ENCODE measurements at regions not wholly inside any gene's neighbourhood (a gene's known extent, or its start where the extent isn't known, plus 50 kb on each side); places are given as distances from the start of the nearest gene placed in this dataset.
A peak's percentile ranks its signal among the peaks of the same experiment; 100 is the strongest.

DNA sequence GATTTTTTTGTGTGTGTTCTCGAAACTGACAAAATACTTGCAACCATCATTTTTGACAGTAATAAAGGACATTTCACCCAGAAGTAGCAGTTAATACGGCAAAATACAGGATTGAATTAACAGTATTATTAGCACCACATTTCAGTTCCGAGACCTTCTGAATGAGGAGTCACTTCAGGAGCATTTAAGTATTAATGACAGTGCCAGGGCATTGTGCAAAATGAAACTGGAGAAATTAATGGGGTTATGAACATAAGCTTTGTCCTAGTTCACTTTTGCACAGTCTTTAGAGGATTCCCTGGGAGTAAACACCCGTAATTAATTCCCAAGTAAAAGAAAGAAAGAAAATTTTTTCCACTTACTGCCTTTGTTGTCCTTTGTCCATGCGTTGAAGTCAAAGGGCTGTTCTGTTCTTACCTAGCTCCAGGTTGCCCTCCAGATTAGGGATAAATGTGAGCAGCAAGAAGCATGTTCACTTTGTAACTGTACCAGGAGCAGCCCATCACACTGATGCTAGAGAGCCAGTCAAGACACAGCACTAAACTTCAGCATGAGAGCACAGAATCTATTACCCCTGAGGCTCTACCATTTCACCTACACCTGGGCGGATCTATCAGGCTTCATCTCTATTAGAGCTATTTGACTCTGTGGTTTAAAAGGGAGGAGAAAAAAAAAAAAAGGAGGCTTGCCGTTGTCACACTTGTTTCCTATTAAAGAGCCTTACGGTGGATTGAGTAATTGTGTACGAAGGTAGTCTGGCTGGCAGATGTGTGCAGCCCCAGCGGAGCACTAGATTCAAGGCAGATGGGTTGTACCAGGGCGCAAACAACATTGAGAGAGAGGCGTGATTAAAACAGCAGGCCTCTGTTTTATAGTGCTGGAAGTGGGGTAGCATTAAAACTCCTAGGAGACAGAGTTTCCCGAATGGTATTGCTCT, 297.8 kb upstream of the SEMA3A start:
- TF ChIP-seq, protein P1, sequence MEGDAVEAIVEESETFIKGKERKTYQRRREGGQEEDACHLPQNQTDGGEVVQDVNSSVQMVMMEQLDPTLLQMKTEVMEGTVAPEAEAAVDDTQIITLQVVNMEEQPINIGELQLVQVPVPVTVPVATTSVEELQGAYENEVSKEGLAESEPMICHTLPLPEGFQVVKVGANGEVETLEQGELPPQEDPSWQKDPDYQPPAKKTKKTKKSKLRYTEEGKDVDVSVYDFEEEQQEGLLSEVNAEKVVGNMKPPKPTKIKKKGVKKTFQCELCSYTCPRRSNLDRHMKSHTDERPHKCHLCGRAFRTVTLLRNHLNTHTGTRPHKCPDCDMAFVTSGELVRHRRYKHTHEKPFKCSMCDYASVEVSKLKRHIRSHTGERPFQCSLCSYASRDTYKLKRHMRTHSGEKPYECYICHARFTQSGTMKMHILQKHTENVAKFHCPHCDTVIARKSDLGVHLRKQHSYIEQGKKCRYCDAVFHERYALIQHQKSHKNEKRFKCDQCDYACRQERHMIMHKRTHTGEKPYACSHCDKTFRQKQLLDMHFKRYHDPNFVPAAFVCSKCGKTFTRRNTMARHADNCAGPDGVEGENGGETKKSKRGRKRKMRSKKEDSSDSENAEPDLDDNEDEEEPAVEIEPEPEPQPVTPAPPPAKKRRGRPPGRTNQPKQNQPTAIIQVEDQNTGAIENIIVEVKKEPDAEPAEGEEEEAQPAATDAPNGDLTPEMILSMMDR (IDR thresholded peaks at IDR 0.05; ENCODE audit: low read depth, low read length, missing control alignments) = no peak
- no peak for DNase-seq (ENCODE audit: low read depth)
- in situ Hi-C loops (cut with HindIII; ENCODE audit: low sequenced_read_pairs) = no loop called here
- no peak overlapping the region for H3K4me3 ChIP-seq (ENCODE audit: low read depth, low read length)

GRCh38 chr7:84490661-84491060, 296.1 kb upstream of the SEMA3A start:
- in situ Hi-C loops (cut with HindIII; ENCODE audit: low sequenced_read_pairs) = no loop called here
- TF ChIP-seq, protein P1 (IDR thresholded peaks at IDR 0.05; ENCODE audit: low read depth, low read length, missing control alignments) = peak; percentile 53
- no peak overlapping the region for H3K4me3 ChIP-seq (ENCODE audit: low read depth, low read length)
- DNase-seq (ENCODE audit: low read depth) = peak; percentile 62

GRCh38 chr7:84484502-84485079, 290.0 kb upstream of the SEMA3A start:
- no peak overlapping the region for H3K4me3 ChIP-seq (ENCODE audit: low read depth, low read length)
- no peak for DNase-seq (ENCODE audit: low read depth)
- TF ChIP-seq, protein P1 (IDR thresholded peaks at IDR 0.05; ENCODE audit: low read depth, low read length, missing control alignments) = no peak
- in situ Hi-C loops (cut with HindIII; ENCODE audit: low sequenced_read_pairs) = no loop called here

DNA sequence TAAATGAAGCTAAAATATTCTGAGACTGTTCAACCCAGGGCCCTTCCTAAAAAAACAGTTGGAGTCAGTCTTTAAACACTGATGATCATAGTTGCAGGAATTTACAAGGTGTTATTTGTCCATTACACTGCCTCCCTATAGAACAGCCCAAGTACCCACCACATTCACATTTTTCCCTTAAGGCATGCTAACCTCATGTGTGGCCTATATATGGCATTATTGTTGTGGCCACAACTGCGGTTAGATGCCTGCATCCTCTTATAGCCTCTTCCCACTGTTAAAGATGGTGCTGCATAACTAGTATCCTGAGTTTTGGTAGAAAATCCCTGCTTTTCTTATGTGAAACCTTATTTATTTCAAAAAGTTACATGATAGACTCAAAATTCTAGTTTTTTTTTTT, 287.9 kb upstream of the SEMA3A start:
- TF ChIP-seq, protein P1 (IDR thresholded peaks at IDR 0.05; ENCODE audit: low read depth, low read length, missing control alignments) = no peak
- in situ Hi-C loops (cut with HindIII; ENCODE audit: low sequenced_read_pairs) = no loop called here
- no peak overlapping the region for H3K4me3 ChIP-seq (ENCODE audit: low read depth, low read length)
- DNase-seq (ENCODE audit: low read depth) = no peak

GRCh38 chr7:84479059-84479458, 284.5 kb upstream of the SEMA3A start:
- no peak overlapping the region for H3K4me3 ChIP-seq (ENCODE audit: low read depth, low read length)
- in situ Hi-C loops (cut with HindIII; ENCODE audit: low sequenced_read_pairs) = no loop called here
- TF ChIP-seq, protein P1 (IDR thresholded peaks at IDR 0.05; ENCODE audit: low read depth, low read length, missing control alignments) = no peak
- DNase-seq (ENCODE audit: low read depth) = no peak

DNA sequence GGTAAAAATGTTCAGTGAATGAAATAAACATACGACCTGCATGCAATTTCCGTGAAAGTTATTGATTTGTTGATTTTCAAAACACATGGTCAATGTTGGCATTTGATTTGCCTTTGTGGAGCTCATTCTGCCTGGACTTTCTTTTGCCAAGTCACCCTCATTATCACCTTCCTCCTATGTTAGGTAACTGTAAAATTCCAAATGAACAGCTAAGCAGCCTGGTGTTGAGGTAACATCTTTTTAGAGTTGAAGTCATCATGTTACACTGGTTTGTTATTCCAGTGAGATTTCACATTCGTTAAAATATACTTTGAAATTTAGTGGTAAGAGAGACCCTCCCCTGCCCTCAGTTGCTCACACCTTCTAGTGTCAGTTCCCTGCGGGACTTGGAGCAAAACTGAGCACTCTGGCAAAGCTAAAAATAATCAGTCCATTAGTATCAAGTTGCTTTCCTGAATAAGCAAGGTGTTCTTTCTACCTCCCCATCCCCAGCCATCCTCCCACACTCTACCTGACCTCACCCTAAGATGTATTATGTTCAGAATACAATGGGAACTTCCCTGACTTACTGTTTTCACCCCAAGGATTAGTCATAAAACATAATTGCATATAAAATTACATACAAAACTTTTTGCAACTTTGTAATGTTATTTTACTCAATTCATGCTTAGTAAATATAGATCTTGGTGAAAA, 283.3 kb upstream of the SEMA3A start:
- in situ Hi-C loops (cut with HindIII; ENCODE audit: low sequenced_read_pairs) = no loop called here
- TF ChIP-seq, protein P1 (IDR thresholded peaks at IDR 0.05; ENCODE audit: low read depth, low read length, missing control alignments) = no peak

More for the DNA sequence above, 283.3 kb upstream of the SEMA3A start:
- H3K4me3 ChIP-seq (ENCODE audit: low read depth, low read length) = no peak overlapping the region
- no peak for DNase-seq (ENCODE audit: low read depth)

All from astrocyte of the cerebellum (primary cell).